Panc1 (cell line): ENCODE measurements at regions not wholly inside any gene's neighbourhood (a gene's known extent, or its start where the extent isn't known, plus 50 kb on each side); places are given as distances from the start of the nearest gene placed in this dataset.

Source experiments
- ATAC-seq: fragments of 200-7000 bp; cut with Tn5 transposase; 2 replicates; pipeline ENCODE4 v1.9.1; 2020; ENCODE audit warnings: mild to moderate bottlenecking, moderate library complexity
- BruUV-seq: library from RNA; stranded (reverse); fragments of 400-500 nt; replicated peaks from 2 replicates; lab custom pipeline; 2021; lab: Mats Ljungman, UMichigan
- CTCF ChIA-PET: fragments of 300-600 bp; sonication (Branson Sonifier 250); formaldehyde crosslinking; loops from one replicate; lab custom pipeline; 2022; ENCODE audit warnings: antibody characterized with exemption; lab: Charles Lee
- POLR2A ChIA-PET: fragments of 300-600 bp; sonication (Branson Sonifier 250); formaldehyde crosslinking; loops from one replicate; lab custom pipeline; 2022; ENCODE audit warnings: antibody characterized with exemption; lab: Charles Lee
- DNase-seq: peaks from one replicate; pipeline ENCODE4 v3.0.0-alpha.2; 2010; ENCODE audit warnings: low read depth, low spot score
- H3K27ac ChIP-seq: 2 replicates; pipeline ENCODE4 v1.5.1; 2011; ENCODE audit warnings: mild to moderate bottlenecking, low read length, inconsistent platforms
- H3K27me3 ChIP-seq: fragments of 200-500 bp; sonication (Bioruptor generic); 2 replicates; pipeline ENCODE4 v1.6.0; 2014; ENCODE audit warnings: low read length, inconsistent platforms; ENCODE audit not compliant: control insufficient read depth, insufficient read depth
- H3K36me3 ChIP-seq: fragments of 200-500 bp; sonication (Bioruptor generic); 2 replicates; pipeline ENCODE4 v1.5.1; 2014; ENCODE audit warnings: inconsistent platforms, mild to moderate bottlenecking, low read length, moderate library complexity; ENCODE audit not compliant: control insufficient read depth, insufficient read depth
- H3K4me1 ChIP-seq: 2 replicates; pipeline ENCODE4 v1.5.1; 2011; ENCODE audit warnings: inconsistent platforms, mild to moderate bottlenecking, low read length, moderate library complexity; ENCODE audit not compliant: control insufficient read depth, insufficient read depth
- H3K4me3 ChIP-seq, 2 experiments: 2 replicates each; pipeline ENCODE4 v1.5.1; 2011 to 2012; ENCODE audit warnings: low read depth in 2 of 2, low read length in 2 of 2, mild to moderate bottlenecking in 2 of 2, inconsistent platforms in 1 of 2, moderate library complexity in 1 of 2
- H3K9me3 ChIP-seq: fragments of 200-500 bp; sonication (Bioruptor generic); 2 replicates; pipeline ENCODE4 v1.5.1; 2014; ENCODE audit warnings: low read depth, mild to moderate bottlenecking, inconsistent platforms, low read length, moderate library complexity; ENCODE audit not compliant: control insufficient read depth, insufficient read depth
- CTCF ChIP-seq: fragments of 450-650 bp; IDR thresholded peaks from 2 replicates; pipeline ENCODE4 v1.5.1; 2017; ENCODE audit warnings: mild to moderate bottlenecking
- POLR2AphosphoS5 ChIP-seq: IDR thresholded peaks from 2 replicates; pipeline ENCODE4 v1.6.1; 2012; ENCODE audit warnings: mild to moderate bottlenecking, low read depth, low read length, moderate library complexity
- REST ChIP-seq, 2 experiments: IDR thresholded peaks; 2 replicates each; pipeline ENCODE4 v1.6.1; 2011 to 2012; ENCODE audit warnings: low read depth in 2 of 2, control low read depth in 1 of 2, low read length in 1 of 2, mild to moderate bottlenecking in 1 of 2, moderate library complexity in 1 of 2; ENCODE audit not compliant: insufficient read depth in 1 of 2
- SIN3A ChIP-seq: IDR thresholded peaks from 2 replicates; pipeline ENCODE4 v1.6.1; 2012; ENCODE audit warnings: low read depth, mild to moderate bottlenecking, low read length, moderate library complexity, borderline replicate concordance; ENCODE audit not compliant: insufficient read depth
- TCF7L2 ChIP-seq: IDR thresholded peaks from 2 replicates; pipeline ENCODE4 v1.6.1; 2011; ENCODE audit warnings: mild to moderate bottlenecking, low read depth, low read length, inconsistent platforms
- in situ Hi-C: cut with HindIII; loops from 2 replicates; pipeline ENCODE4 v1.10.0; 2016; ENCODE audit warnings: low sequenced_read_pairs, low pct_unique_long_range_greater_than_20kb
- intact Hi-C: fragments of 100-400 bp; cut with micrococcal nuclease; formaldehyde crosslinking; loops from one replicate; pipeline ENCODE4 v1.10.0; 2022; ENCODE audit not compliant: unreplicated experiment

GRCh38 chr2:156134887-156135286, 197.6 kb downstream of the NR4A2 start:
- no peak overlapping the region for H3K4me3 ChIP-seq
- H3K27ac ChIP-seq: no peak overlapping the region
- H3K27me3 ChIP-seq: no peaks in the 10 kb centered on the region
- no peak for TF ChIP-seq TCF7L2
- TF ChIP-seq CTCF: no peak
- no peak for TF ChIP-seq REST (IDR thresholded peaks at IDR 0.05; ENCODE audit: insufficient read depth in 1 of 2, low read depth in 2 of 2, low read length in 1 of 2)
- no peak for TF ChIP-seq POLR2AphosphoS5
- no peak for TF ChIP-seq SIN3A
- BruUV-seq: no TSS peak
- intact Hi-C loops (no loop called here), in situ Hi-C loops (no loop called here)
- ChIA-PET POLR2A (no interaction called here), CTCF (no interaction called here)
- no peak for DNase-seq
- H3K9me3 ChIP-seq: no peaks in the 10 kb centered on the region
- no peaks in the 10 kb centered on the region for H3K4me1 ChIP-seq
- no peaks in the 10 kb centered on the region for H3K36me3 ChIP-seq
- no peak for ATAC-seq

- ChIA-PET CTCF (no interaction called here), POLR2A (no interaction called here)
- in situ Hi-C loops (no loop called here), intact Hi-C loops (no loop called here)
- DNase-seq (no peak), ATAC-seq (no peak)
- TF ChIP-seq SIN3A (no peak), CTCF (no peak), POLR2AphosphoS5 (no peak), TCF7L2 (no peak), REST (IDR thresholded peaks at IDR 0.05; ENCODE audit: insufficient read depth in 1 of 2, low read depth in 2 of 2, low read length in 1 of 2) (no peak)
- Histone ChIP-seq H3K27me3 (no peaks in the 10 kb centered on the region), H3K27ac (no peak overlapping the region), H3K4me1 (no peaks in the 10 kb centered on the region), H3K4me3 (no peak overlapping the region), H3K36me3 (no peaks in the 10 kb centered on the region), H3K9me3 (no peaks in the 10 kb centered on the region)
- no TSS peak for BruUV-seq
Observed at GRCh38 chr2:156132941-156133340, 199.6 kb downstream of the NR4A2 start.
